HFF-Myc (cell line): ENCODE measurements at regions not wholly inside any gene's neighbourhood (a gene's known extent, or its start where the extent isn't known, plus 50 kb on each side); places are given as distances from the start of the nearest gene placed in this dataset.

ENCODE experiments used
- DNase-seq: peaks from one replicate; pipeline ENCODE4 v3.0.0-alpha.2; 2011; ENCODE audit warnings: low read depth; ENCODE audit errors: extremely low read depth
- H3K4me3 ChIP-seq: replicated peaks from 2 replicates; pipeline ENCODE4 v1.5.1; 2011; ENCODE audit warnings: low read depth, mild to moderate bottlenecking, control low read depth, low read length
- CTCF ChIP-seq: IDR thresholded peaks from 2 replicates; pipeline ENCODE4 v1.5.1; 2012; ENCODE audit warnings: mild to moderate bottlenecking, low read depth, low read length, control low read depth; ENCODE audit errors: missing control alignments

- H3K4me3 ChIP-seq: no peak overlapping the region
- DNase-seq: no peak
- TF ChIP-seq CTCF: no peak
Observed at GRCh38 chr3:184472723-184473428, 88.7 kb upstream of the EPHB3 start.

- no peak for DNase-seq
- no peak for TF ChIP-seq CTCF
- H3K4me3 ChIP-seq: no peak overlapping the region
Observed at GRCh38 chr3:184474897-184475296, 86.7 kb upstream of the EPHB3 start.

GRCh38 chr3:184477940-184478339 lies 83.6 kb upstream of the EPHB3 start:
- DNase-seq: no peak
- no peak for TF ChIP-seq CTCF
- no peak overlapping the region for H3K4me3 ChIP-seq

GRCh38 chr3:184479426-184480126 lies 82.0 kb upstream of the EPHB3 start:
- no peak for TF ChIP-seq CTCF
- DNase-seq: no peak
- no peak overlapping the region for H3K4me3 ChIP-seq

GRCh38 chr3:184480831-184481230 lies 80.8 kb upstream of the EPHB3 start:
- no peak for DNase-seq
- H3K4me3 ChIP-seq: no peak overlapping the region
- no peak for TF ChIP-seq CTCF

GRCh38 chr3:184481984-184482671 lies 79.5 kb upstream of the EPHB3 start:
- DNase-seq: no peak
- TF ChIP-seq CTCF: no peak
- no peak overlapping the region for H3K4me3 ChIP-seq
